Loucy (cell line): ENCODE measurements at regions not wholly inside any gene's neighbourhood (a gene's known extent, or its start where the extent isn't known, plus 50 kb on each side); places are given as distances from the start of the nearest gene placed in this dataset.

ENCODE experiments used
- CTCF ChIP-seq: fragments of 200-600 bp; sonication (generic); conservative IDR thresholded peaks from 2 replicates; pipeline ENCODE4 v1.5.1; 2014; ENCODE audit warnings: mild to moderate bottlenecking, antibody characterized with exemption, low read length
- EZH2phosphoT487 ChIP-seq: fragments of 200-600 bp; IDR thresholded peaks from 2 replicates; pipeline ENCODE4 v1.6.1; 2018; ENCODE audit warnings: antibody characterized with exemption, mild to moderate bottlenecking, moderate library complexity, borderline replicate concordance

- no peak for TF ChIP-seq CTCF
- TF ChIP-seq EZH2phosphoT487: no peak
Measured at GRCh38 chr4:144374065-144374464, 233.5 kb upstream of the GYPA start.
